ENCODE measurements at regions not wholly inside any gene's neighbourhood (a gene's known extent, or its start where the extent isn't known, plus 50 kb on each side); places are given as distances from the start of the nearest gene placed in this dataset.

GRCh38 chr5:113770648-113771047 lies 257.2 kb downstream of the YTHDC2 start:
- no peak for DNase-seq (ENCODE audit: extremely low spot score, unreplicated experiment)
- Mint-ChIP-seq H3K36me3 (ENCODE audit: unreplicated experiment) (peaks cover 2% of the 10 kb centered on the region), H3K27me3 (ENCODE audit: unreplicated experiment) (no peaks in the 10 kb centered on the region), H3K4me1 (ENCODE audit: unreplicated experiment) (no peaks in the 10 kb centered on the region), H3K4me3 (ENCODE audit: unreplicated experiment) (no peak overlapping the region), H3K9me3 (ENCODE audit: unreplicated experiment) (peaks cover 14% of the 10 kb centered on the region), H3K27ac (ENCODE audit: unreplicated experiment) (no peak overlapping the region)
- TF ChIP-seq CTCF (IDR thresholded peaks at IDR 0.05): no peak

GRCh38 chr5:113771483-113771882 lies 258.0 kb downstream of the YTHDC2 start:
- TF ChIP-seq CTCF (IDR thresholded peaks at IDR 0.05): no peak
- H3K27me3 Mint-ChIP-seq (ENCODE audit: unreplicated experiment): no peaks in the 10 kb centered on the region
- H3K4me1 Mint-ChIP-seq (ENCODE audit: unreplicated experiment): peaks cover under 1% of the 10 kb centered on the region
- H3K36me3 Mint-ChIP-seq (ENCODE audit: unreplicated experiment): peaks cover 2% of the 10 kb centered on the region
- DNase-seq (ENCODE audit: extremely low spot score, unreplicated experiment): no peak
- H3K4me3 Mint-ChIP-seq (ENCODE audit: unreplicated experiment): no peak overlapping the region
- peaks cover 8% of the 10 kb centered on the region for H3K9me3 Mint-ChIP-seq (ENCODE audit: unreplicated experiment)
- no peak overlapping the region for H3K27ac Mint-ChIP-seq (ENCODE audit: unreplicated experiment)

- Mint-ChIP-seq H3K9me3 (ENCODE audit: unreplicated experiment) (no peaks in the 10 kb centered on the region), H3K27ac (ENCODE audit: unreplicated experiment) (no peak overlapping the region), H3K4me3 (ENCODE audit: unreplicated experiment) (no peak overlapping the region), H3K36me3 (ENCODE audit: unreplicated experiment) (no peaks in the 10 kb centered on the region), H3K27me3 (ENCODE audit: unreplicated experiment) (no peaks in the 10 kb centered on the region), H3K4me1 (ENCODE audit: unreplicated experiment) (peaks cover 4% of the 10 kb centered on the region)
- DNase-seq (ENCODE audit: extremely low spot score, unreplicated experiment): no peak
- TF ChIP-seq CTCF (IDR thresholded peaks at IDR 0.05): no peak
These were observed 262.7 kb downstream of the YTHDC2 start for GRCh38 chr5:113776168-113776567.

- no peaks in the 10 kb centered on the region for H3K27me3 Mint-ChIP-seq (ENCODE audit: unreplicated experiment)
- DNase-seq (ENCODE audit: extremely low spot score, unreplicated experiment): no peak
These were observed 263.5 kb downstream of the YTHDC2 start for GRCh38 chr5:113776832-113777525.

GRCh38 chr5:113778147-113778546 lies 264.7 kb downstream of the YTHDC2 start:
- no peak for DNase-seq (ENCODE audit: extremely low spot score, unreplicated experiment)
- peaks cover 4% of the 10 kb centered on the region for H3K4me1 Mint-ChIP-seq (ENCODE audit: unreplicated experiment)
- no peaks in the 10 kb centered on the region for H3K9me3 Mint-ChIP-seq (ENCODE audit: unreplicated experiment)
- no peak overlapping the region for H3K27ac Mint-ChIP-seq (ENCODE audit: unreplicated experiment)
- no peaks in the 10 kb centered on the region for H3K27me3 Mint-ChIP-seq (ENCODE audit: unreplicated experiment)
- no peak overlapping the region for H3K4me3 Mint-ChIP-seq (ENCODE audit: unreplicated experiment)
- H3K36me3 Mint-ChIP-seq (ENCODE audit: unreplicated experiment): no peaks in the 10 kb centered on the region
- no peak for TF ChIP-seq CTCF (IDR thresholded peaks at IDR 0.05)

More at GRCh38 chr5:113776832-113777525, 263.5 kb downstream of the YTHDC2 start:
- H3K36me3 Mint-ChIP-seq (ENCODE audit: unreplicated experiment): no peaks in the 10 kb centered on the region
- no peak overlapping the region for H3K27ac Mint-ChIP-seq (ENCODE audit: unreplicated experiment)
- no peaks in the 10 kb centered on the region for H3K9me3 Mint-ChIP-seq (ENCODE audit: unreplicated experiment)
- no peak for TF ChIP-seq CTCF (IDR thresholded peaks at IDR 0.05)
- H3K4me1 Mint-ChIP-seq (ENCODE audit: unreplicated experiment): peaks cover 4% of the 10 kb centered on the region
- H3K4me3 Mint-ChIP-seq (ENCODE audit: unreplicated experiment): no peak overlapping the region

Measured in osteocyte (in vitro differentiated cells).